ENCODE measurements at regions not wholly inside any gene's neighbourhood (a gene's known extent, or its start where the extent isn't known, plus 50 kb on each side); places are given as distances from the start of the nearest gene placed in this dataset.

DNA sequence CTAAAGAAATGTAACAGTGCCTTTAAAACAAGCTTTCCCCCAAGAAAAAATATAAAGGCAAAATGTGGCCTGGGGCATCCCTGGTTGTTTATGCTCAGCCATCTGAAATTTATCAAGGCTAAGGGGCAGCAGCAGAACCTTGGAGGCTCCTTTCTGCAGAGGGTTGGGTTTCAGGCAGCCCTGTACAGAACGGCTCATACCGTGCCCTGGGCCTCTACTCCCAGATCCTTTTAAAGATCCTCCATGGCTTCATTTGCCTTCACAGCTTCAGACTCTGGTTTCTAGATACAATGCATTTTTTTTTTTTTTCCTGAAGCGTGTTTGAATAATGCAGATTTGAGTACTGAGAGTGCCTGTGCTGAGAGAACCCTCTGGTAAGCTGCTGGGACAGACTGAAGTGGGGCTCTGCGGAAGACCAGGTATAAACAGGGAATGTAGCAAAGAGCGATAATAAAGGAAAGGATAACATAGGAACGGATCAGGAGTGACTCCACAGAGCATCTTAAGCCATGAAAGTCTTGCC, 172.7 kb downstream of the DIRAS2 start:
- TF ChIP-seq, protein P1, sequence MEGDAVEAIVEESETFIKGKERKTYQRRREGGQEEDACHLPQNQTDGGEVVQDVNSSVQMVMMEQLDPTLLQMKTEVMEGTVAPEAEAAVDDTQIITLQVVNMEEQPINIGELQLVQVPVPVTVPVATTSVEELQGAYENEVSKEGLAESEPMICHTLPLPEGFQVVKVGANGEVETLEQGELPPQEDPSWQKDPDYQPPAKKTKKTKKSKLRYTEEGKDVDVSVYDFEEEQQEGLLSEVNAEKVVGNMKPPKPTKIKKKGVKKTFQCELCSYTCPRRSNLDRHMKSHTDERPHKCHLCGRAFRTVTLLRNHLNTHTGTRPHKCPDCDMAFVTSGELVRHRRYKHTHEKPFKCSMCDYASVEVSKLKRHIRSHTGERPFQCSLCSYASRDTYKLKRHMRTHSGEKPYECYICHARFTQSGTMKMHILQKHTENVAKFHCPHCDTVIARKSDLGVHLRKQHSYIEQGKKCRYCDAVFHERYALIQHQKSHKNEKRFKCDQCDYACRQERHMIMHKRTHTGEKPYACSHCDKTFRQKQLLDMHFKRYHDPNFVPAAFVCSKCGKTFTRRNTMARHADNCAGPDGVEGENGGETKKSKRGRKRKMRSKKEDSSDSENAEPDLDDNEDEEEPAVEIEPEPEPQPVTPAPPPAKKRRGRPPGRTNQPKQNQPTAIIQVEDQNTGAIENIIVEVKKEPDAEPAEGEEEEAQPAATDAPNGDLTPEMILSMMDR (IDR thresholded peaks at IDR 0.05; ENCODE audit: low read depth, low read length): no peak
- TF ChIP-seq POLR2A (IDR thresholded peaks at IDR 0.05; ENCODE audit: extremely low read depth, insufficient read length) (no peak), MYC (IDR thresholded peaks at IDR 0.05; ENCODE audit: low read depth, low read length) (no peak)
